Brain microvascular endothelial cell (primary cell): ENCODE measurements at regions not wholly inside any gene's neighbourhood (a gene's known extent, or its start where the extent isn't known, plus 50 kb on each side); places are given as distances from the start of the nearest gene placed in this dataset.

Source experiments
- DNase-seq: peaks from one replicate; pipeline ENCODE4 v3.0.0-alpha.2; 2020
- H3K27ac ChIP-seq: fragments of 250-450 bp; sonication (Bioruptor Pico); 2 replicates; pipeline ENCODE4 v1.5.1; 2020; ENCODE audit warnings: mild to moderate bottlenecking, moderate library complexity
- H3K27me3 ChIP-seq: fragments of 250-450 bp; sonication (Bioruptor Pico); replicated peaks from 2 replicates; pipeline ENCODE4 v1.5.1; 2020; ENCODE audit warnings: mild to moderate bottlenecking
- H3K36me3 ChIP-seq: fragments of 250-450 bp; sonication (Bioruptor Pico); replicated peaks from 2 replicates; pipeline ENCODE4 v1.5.1; 2020; ENCODE audit warnings: mild to moderate bottlenecking
- H3K4me3 ChIP-seq: 2 replicates; pipeline ENCODE4 v1.5.1; 2011; ENCODE audit warnings: low read depth, mild to moderate bottlenecking, control low read depth, low read length, moderate library complexity
- in situ Hi-C: cut with HindIII; loops from 2 replicates; pipeline ENCODE4 v1.10.0; 2017; ENCODE audit warnings: low sequenced_read_pairs, low pct_ligation_motif_present
- TF ChIP-seq, protein P1 (sequence below): IDR thresholded peaks from 2 replicates; pipeline ENCODE4 v1.5.1; 2011; ENCODE audit warnings: low read depth, mild to moderate bottlenecking, moderate library complexity, low read length, control low read depth, inconsistent platforms; ENCODE audit errors: missing control alignments

DNA sequence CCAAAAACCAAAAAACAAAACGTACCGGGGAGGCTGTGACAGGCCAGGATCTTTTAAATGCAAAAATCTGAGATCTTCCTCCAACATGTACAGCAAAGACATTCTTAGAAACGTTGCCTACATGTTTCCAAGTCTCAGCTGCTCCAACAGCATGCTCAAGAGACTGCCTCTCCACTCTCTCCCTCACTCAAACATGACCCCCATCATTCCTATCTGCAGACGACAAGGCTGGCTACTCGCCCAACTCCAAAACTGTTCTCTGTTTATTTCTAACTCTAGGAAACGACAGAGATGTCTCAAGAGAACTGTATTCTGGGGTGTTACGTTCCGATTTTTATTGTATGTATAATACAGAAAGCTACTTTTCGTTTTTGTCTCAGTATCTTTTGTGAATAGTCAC, 57.5 kb upstream of the TMCC3 start:
- no peak overlapping the region for H3K27ac ChIP-seq
- in situ Hi-C loops = no loop called here
- TF ChIP-seq, protein P1, sequence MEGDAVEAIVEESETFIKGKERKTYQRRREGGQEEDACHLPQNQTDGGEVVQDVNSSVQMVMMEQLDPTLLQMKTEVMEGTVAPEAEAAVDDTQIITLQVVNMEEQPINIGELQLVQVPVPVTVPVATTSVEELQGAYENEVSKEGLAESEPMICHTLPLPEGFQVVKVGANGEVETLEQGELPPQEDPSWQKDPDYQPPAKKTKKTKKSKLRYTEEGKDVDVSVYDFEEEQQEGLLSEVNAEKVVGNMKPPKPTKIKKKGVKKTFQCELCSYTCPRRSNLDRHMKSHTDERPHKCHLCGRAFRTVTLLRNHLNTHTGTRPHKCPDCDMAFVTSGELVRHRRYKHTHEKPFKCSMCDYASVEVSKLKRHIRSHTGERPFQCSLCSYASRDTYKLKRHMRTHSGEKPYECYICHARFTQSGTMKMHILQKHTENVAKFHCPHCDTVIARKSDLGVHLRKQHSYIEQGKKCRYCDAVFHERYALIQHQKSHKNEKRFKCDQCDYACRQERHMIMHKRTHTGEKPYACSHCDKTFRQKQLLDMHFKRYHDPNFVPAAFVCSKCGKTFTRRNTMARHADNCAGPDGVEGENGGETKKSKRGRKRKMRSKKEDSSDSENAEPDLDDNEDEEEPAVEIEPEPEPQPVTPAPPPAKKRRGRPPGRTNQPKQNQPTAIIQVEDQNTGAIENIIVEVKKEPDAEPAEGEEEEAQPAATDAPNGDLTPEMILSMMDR = no peak
- H3K27me3 ChIP-seq = no peaks in the 10 kb centered on the region
- H3K4me3 ChIP-seq = no peak overlapping the region
- DNase-seq = peak; percentile 89
- H3K36me3 ChIP-seq = no peaks in the 10 kb centered on the region

DNA sequence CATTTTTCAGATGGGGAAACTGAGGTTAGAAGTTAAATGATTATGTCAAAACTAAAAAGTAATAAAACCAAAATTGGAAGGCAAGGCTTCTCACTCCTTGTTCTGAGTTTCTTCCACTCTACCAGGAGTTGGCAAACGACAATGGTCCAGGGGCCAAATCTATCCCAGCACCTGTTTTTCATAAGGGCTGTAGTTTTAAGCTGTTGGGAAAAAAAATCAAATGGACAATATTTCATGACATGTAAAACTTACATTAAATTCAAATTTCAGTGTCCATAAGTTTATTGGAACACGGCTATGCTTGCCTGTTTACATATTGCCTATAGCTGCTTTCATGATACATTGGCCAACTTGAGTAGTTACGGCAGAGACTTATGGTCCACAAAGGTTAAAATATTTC, 56.7 kb upstream of the TMCC3 start:
- H3K27ac ChIP-seq = no peak overlapping the region
- H3K4me3 ChIP-seq = no peak overlapping the region
- TF ChIP-seq, protein P1 = no peak
- in situ Hi-C loops = no loop called here
- DNase-seq = no peak
- no peaks in the 10 kb centered on the region for H3K36me3 ChIP-seq
- H3K27me3 ChIP-seq = no peaks in the 10 kb centered on the region

DNA sequence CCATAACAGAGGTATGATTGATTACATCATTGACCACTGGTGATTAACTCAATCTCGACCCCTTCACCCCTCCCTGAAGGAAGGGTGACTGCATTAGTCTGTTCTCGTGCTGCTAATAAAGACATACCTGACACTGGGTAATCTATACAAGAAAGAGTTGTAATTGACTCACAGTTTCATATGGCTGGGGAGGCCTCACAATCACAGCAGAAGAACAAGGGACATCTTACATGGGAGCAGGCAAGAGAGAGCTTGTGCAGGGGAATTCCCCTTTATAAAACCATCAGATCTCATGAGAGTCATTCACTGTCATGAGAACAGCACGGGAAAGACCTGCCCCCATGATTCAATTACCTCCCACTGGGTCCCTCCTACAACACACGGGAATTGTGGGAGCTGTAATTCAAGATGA, 55.9 kb upstream of the TMCC3 start:
- Histone ChIP-seq H3K27ac (no peak overlapping the region), H3K36me3 (no peaks in the 10 kb centered on the region), H3K4me3 (no peak overlapping the region), H3K27me3 (no peaks in the 10 kb centered on the region)
- DNase-seq = peak; percentile 50
- TF ChIP-seq, protein P1 = no peak
- in situ Hi-C loops = no loop called here

DNA sequence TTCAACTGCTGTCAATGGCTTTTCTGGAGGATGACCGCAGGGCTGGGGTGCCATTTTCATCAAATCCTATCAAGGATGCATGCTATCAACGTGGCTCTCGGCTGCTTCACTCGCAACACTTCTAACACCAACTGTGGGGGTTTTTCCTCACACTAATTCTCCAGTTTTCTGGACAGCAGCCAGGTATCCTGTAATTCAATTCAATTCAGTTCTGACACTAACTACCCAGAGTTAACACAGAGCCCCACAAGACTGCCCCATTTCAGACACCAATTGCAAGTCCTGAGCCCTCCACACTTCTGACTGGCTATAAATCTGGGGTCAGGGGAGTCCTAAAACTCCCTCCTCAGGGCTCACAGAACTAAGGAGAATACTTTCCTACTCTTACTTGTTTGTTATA, 55.3 kb upstream of the TMCC3 start:
- Histone ChIP-seq H3K4me3 (no peak overlapping the region), H3K36me3 (no peaks in the 10 kb centered on the region), H3K27me3 (no peaks in the 10 kb centered on the region), H3K27ac (no peak overlapping the region)
- in situ Hi-C loops = no loop called here
- DNase-seq = no peak
- TF ChIP-seq, protein P1 = no peak

- no peaks in the 10 kb centered on the region for H3K27me3 ChIP-seq
- H3K4me3 ChIP-seq = no peak overlapping the region
- in situ Hi-C loops = no loop called here
- DNase-seq = peak; percentile 87
- peak overlapping the region; percentile 23 for H3K27ac ChIP-seq
- no peaks in the 10 kb centered on the region for H3K36me3 ChIP-seq
- TF ChIP-seq, protein P1 = no peak
Observed at GRCh38 chr12:94704452-94705306, 54.3 kb upstream of the TMCC3 start.

- in situ Hi-C loops = no loop called here
- no peaks in the 10 kb centered on the region for H3K27me3 ChIP-seq
- TF ChIP-seq, protein P1 = no peak
Observed at GRCh38 chr12:94702696-94703095, 52.3 kb upstream of the TMCC3 start.

More at GRCh38 chr12:94702696-94703095, 52.3 kb upstream of the TMCC3 start:
- no peak for DNase-seq
- Histone ChIP-seq H3K27ac (no peak overlapping the region), H3K36me3 (no peaks in the 10 kb centered on the region), H3K4me3 (no peak overlapping the region)
